HCT116 (cell line): ENCODE measurements at regions not wholly inside any gene's neighbourhood (a gene's known extent, or its start where the extent isn't known, plus 50 kb on each side); places are given as distances from the start of the nearest gene placed in this dataset.

Experiments
- ATAC-seq: fragments of 200-7000 bp; cut with Tn5 transposase; 2 replicates; pipeline ENCODE4 v1.9.1; 2020; ENCODE audit warnings: mild to moderate bottlenecking, moderate library complexity
- BruUV-seq: library from RNA; stranded (reverse); fragments of 400-500 nt; replicated peaks from 2 replicates; lab custom pipeline; 2021; lab: Mats Ljungman, UMichigan
- CTCF ChIA-PET: fragments of 300-600 bp; sonication (Branson Sonifier 250); formaldehyde crosslinking; loops from one replicate; lab custom pipeline; 2021; ENCODE audit warnings: antibody characterized with exemption; lab: Charles Lee
- POLR2A ChIA-PET: fragments of 300-600, 350-600 bp; sonication (Branson Sonifier 250); formaldehyde crosslinking; loops from one replicate; lab custom pipeline; 2021; ENCODE audit warnings: antibody characterized with exemption; lab: Charles Lee
- RAD21 ChIA-PET, 2 experiments: fragments of 300-600 bp; sonication (Branson Sonifier 250); formaldehyde crosslinking; loops; one replicate each; lab custom pipeline; 2023; ENCODE audit warnings: low total read pairs in 2 of 2; ENCODE audit not compliant: uncharacterized antibody in 2 of 2, unreplicated experiment in 2 of 2, low non-redundant PET in 1 of 2; lab: Charles Lee
- DNase-seq: peaks from one replicate; pipeline ENCODE4 v3.0.0-alpha.2; 2010; ENCODE audit warnings: low read depth, low spot score
- H2AFZ ChIP-seq: fragments of 200-600 bp; shearing (Covaris generic), sonication (generic); 2 replicates; pipeline ENCODE4 v1.6.1; 2017; ENCODE audit warnings: low read depth, mixed run types, mixed read lengths, antibody characterized with exemption, low read length; ENCODE audit not compliant: poor library complexity, severe bottlenecking
- H3K27ac ChIP-seq: 2 replicates; pipeline ENCODE4 v1.5.1; 2012; ENCODE audit warnings: low read depth, low read length
- H3K27me3 ChIP-seq: fragments of 200-600 bp; sonication (generic); 2 replicates; pipeline ENCODE4 v1.6.1; 2016; ENCODE audit warnings: mixed run types, low read length, mixed read lengths; ENCODE audit not compliant: insufficient read depth
- H3K36me3 ChIP-seq, 2 experiments: fragments of 200-500 bp in 1 of 2; fragments of 200-600 bp in 1 of 2; sonication (Bioruptor generic) in 1 of 2; sonication (generic) in 1 of 2; 2 replicates each; pipeline versions ENCODE4 v1.5.1 to v1.6.1; 2014 to 2016; ENCODE audit warnings: low read length in 2 of 2, inconsistent platforms in 1 of 2, mixed read lengths in 1 of 2, mixed run types in 1 of 2; ENCODE audit not compliant: insufficient read depth in 2 of 2, control insufficient read depth in 1 of 2
- H3K4me1 ChIP-seq, 2 experiments: fragments of 200-600 bp in 1 of 2; sonication (generic) in 1 of 2; 2 replicates each; pipeline versions ENCODE4 v1.5.1 to v1.6.1; 2012 to 2017; ENCODE audit warnings: low read length in 2 of 2, inconsistent platforms in 1 of 2, mild to moderate bottlenecking in 1 of 2, mixed read lengths in 1 of 2, mixed run types in 1 of 2, moderate library complexity in 1 of 2; ENCODE audit not compliant: insufficient read depth in 2 of 2, control insufficient read depth in 1 of 2
- H3K4me2 ChIP-seq: fragments of 200-600 bp; sonication (generic); 2 replicates; pipeline ENCODE4 v1.6.1; 2017; ENCODE audit warnings: mixed run types, low read length, mixed read lengths
- H3K4me3 ChIP-seq, 2 experiments: fragments of 200-600 bp in 1 of 2; sonication (generic) in 1 of 2; replicated peaks in 1 of 2; 2 replicates each; pipeline ENCODE4 v1.5.1; 2011 to 2016; ENCODE audit warnings: low read length in 2 of 2, control low read depth in 1 of 2, low read depth in 1 of 2, mild to moderate bottlenecking in 1 of 2, mixed read lengths in 1 of 2, mixed run types in 1 of 2
- H3K79me2 ChIP-seq: fragments of 200-600 bp; sonication (generic); 2 replicates; pipeline ENCODE4 v1.6.1; 2017; ENCODE audit warnings: mild to moderate bottlenecking, mixed run types, low read length, moderate library complexity, mixed read lengths; ENCODE audit not compliant: insufficient read depth
- H3K9ac ChIP-seq: fragments of 200-600 bp; sonication (generic); 2 replicates; pipeline ENCODE4 v1.6.1; 2016; ENCODE audit warnings: low read length, mixed read lengths
- H3K9me2 ChIP-seq: fragments of 200-600 bp; sonication (generic), shearing (Covaris generic); 2 replicates; pipeline ENCODE4 v1.6.1; 2017; ENCODE audit warnings: mixed run types, mild to moderate bottlenecking, moderate library complexity; ENCODE audit not compliant: insufficient read depth
- H3K9me3 ChIP-seq, 2 experiments: fragments of 200-500 bp in 1 of 2; fragments of 200-600 bp in 1 of 2; sonication (Bioruptor generic) in 1 of 2; sonication (generic) in 1 of 2; 2 replicates each; pipeline ENCODE4 v1.6.1; 2014 to 2017; ENCODE audit warnings: low read length in 2 of 2, mixed read lengths in 2 of 2, inconsistent platforms in 1 of 2, low read depth in 1 of 2, mild to moderate bottlenecking in 1 of 2, mixed run types in 1 of 2, moderate library complexity in 1 of 2; ENCODE audit not compliant: control insufficient read depth in 1 of 2, insufficient read depth in 1 of 2
- H4K20me1 ChIP-seq: fragments of 200-600 bp; sonication (generic), shearing (Covaris generic); 2 replicates; pipeline ENCODE4 v1.6.1; 2017; ENCODE audit warnings: mixed run types, mild to moderate bottlenecking, moderate library complexity; ENCODE audit not compliant: insufficient read depth
- CBX3 ChIP-seq: IDR thresholded peaks from 2 replicates; pipeline ENCODE4 v1.6.1; 2012; ENCODE audit warnings: low read depth
- CEBPB ChIP-seq: IDR thresholded peaks from 2 replicates; pipeline ENCODE4 v1.6.1; 2012; ENCODE audit warnings: low read depth
- EGR1 ChIP-seq: IDR thresholded peaks from 2 replicates; pipeline ENCODE4 v1.6.1; 2012; ENCODE audit warnings: low read depth
- ELF1 ChIP-seq: IDR thresholded peaks from 2 replicates; pipeline ENCODE4 v1.6.1; 2012; ENCODE audit warnings: low read depth, borderline replicate concordance
- EZH2 ChIP-seq: fragments of 200-600 bp; sonication (generic); IDR thresholded peaks from 2 replicates; pipeline ENCODE4 v1.6.1; 2017; ENCODE audit warnings: antibody characterized with exemption, mixed run types
- EZH2phosphoT487 ChIP-seq: fragments of 200-600 bp; IDR thresholded peaks from 2 replicates; pipeline ENCODE4 v1.6.1; 2018; ENCODE audit warnings: antibody characterized with exemption, borderline replicate concordance
- FOSL1 ChIP-seq: IDR thresholded peaks from 2 replicates; pipeline ENCODE4 v1.6.1; 2012; ENCODE audit warnings: low read depth
- POLR2A ChIP-seq: IDR thresholded peaks from 2 replicates; pipeline ENCODE4 v1.7.0; 2011; ENCODE audit warnings: borderline replicate concordance; ENCODE audit not compliant: insufficient read depth, insufficient read length; ENCODE audit errors: extremely low read depth
- POLR2AphosphoS5 ChIP-seq: IDR thresholded peaks from 2 replicates; pipeline ENCODE4 v1.6.1; 2011; ENCODE audit warnings: mild to moderate bottlenecking, low read depth, low read length, moderate library complexity
- RAD21 ChIP-seq: IDR thresholded peaks from 2 replicates; pipeline ENCODE4 v1.6.1; 2012; ENCODE audit warnings: low read depth, mild to moderate bottlenecking
- SIN3A ChIP-seq: IDR thresholded peaks from 2 replicates; pipeline ENCODE4 v1.6.1; 2012; ENCODE audit warnings: low read depth
- SRF ChIP-seq: IDR thresholded peaks from 2 replicates; pipeline ENCODE4 v1.6.1; 2012; ENCODE audit warnings: low read depth
- TCF7L2 ChIP-seq: IDR thresholded peaks from 2 replicates; pipeline ENCODE4 v1.7.0; 2011; ENCODE audit warnings: borderline replicate concordance, inconsistent platforms; ENCODE audit not compliant: insufficient read depth, insufficient read length; ENCODE audit errors: extremely low read depth
- YY1 ChIP-seq: IDR thresholded peaks from 2 replicates; pipeline ENCODE4 v1.6.1; 2011; ENCODE audit warnings: low read length, low read depth, moderate library complexity, mild to moderate bottlenecking; ENCODE audit not compliant: insufficient replicate concordance; ENCODE audit errors: extremely low read depth
- ZFX ChIP-seq: fragments of 450-650 bp; IDR thresholded peaks from 2 replicates; pipeline ENCODE4 v1.6.1; 2017
- intact Hi-C: fragments of 100-400 bp; cut with micrococcal nuclease; formaldehyde crosslinking; loops from 2 replicates; pipeline ENCODE4 v1.10.0; 2022
- TF ChIP-seq, protein P1 (sequence below): IDR thresholded peaks from 2 replicates; pipeline ENCODE4 v1.6.1; 2012
- TF ChIP-seq, protein P2 (sequence below), 3 experiments: fragments of 200-600 bp in 1 of 3; sonication (generic) in 1 of 3; IDR thresholded peaks in 2 of 3; conservative IDR thresholded peaks in 1 of 3; 2 replicates each; pipeline ENCODE4 v1.5.1; 2012 to 2017; ENCODE audit warnings: low read depth in 2 of 3, low read length in 2 of 3, antibody characterized with exemption in 1 of 3, borderline replicate concordance in 1 of 3, control low read depth in 1 of 3, mild to moderate bottlenecking in 1 of 3, mixed read lengths in 1 of 3, mixed run types in 1 of 3, moderate library complexity in 1 of 3; ENCODE audit not compliant: insufficient read depth in 1 of 3
- TF ChIP-seq, protein P3 (sequence below): IDR thresholded peaks from 2 replicates; pipeline ENCODE4 v1.6.1; 2012
- TF ChIP-seq, protein P4 (sequence below): IDR thresholded peaks from 2 replicates; pipeline ENCODE4 v1.6.1; 2012; ENCODE audit warnings: low read depth

DNA sequence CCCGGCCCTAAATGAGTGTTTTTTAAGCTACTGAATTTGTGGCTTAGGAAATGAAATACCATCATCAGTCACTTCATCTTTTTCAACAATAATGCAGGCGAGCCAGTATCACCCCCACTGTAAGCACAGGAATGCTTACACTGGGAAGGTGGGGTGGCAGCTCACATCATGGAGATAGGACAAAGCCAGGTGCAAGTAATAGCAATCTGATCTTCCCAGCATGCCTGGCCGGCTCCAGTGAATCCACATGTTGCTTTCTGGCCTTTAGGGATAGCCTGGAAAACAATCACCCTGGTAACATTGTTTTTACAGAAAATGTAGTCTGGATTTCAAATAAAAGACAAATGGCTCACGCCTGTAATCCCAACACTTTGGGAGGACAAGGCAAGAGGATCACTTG, 140.9 kb upstream of the SOD1 start:
- ChIA-PET CTCF (no interaction called here), RAD21 (no interaction called here)

More for the DNA sequence above, 140.9 kb upstream of the SOD1 start:
- intact Hi-C loops = no loop called here
- H3K9me3 ChIP-seq = no peaks in the 10 kb centered on the region
- H3K4me2 ChIP-seq = no peak overlapping the region
- no peak for TF ChIP-seq EZH2
- no peak for TF ChIP-seq POLR2AphosphoS5
- no peak for TF ChIP-seq EZH2phosphoT487
- TF ChIP-seq EGR1 = no peak
- TF ChIP-seq ELF1 = no peak
- TF ChIP-seq, protein P1, sequence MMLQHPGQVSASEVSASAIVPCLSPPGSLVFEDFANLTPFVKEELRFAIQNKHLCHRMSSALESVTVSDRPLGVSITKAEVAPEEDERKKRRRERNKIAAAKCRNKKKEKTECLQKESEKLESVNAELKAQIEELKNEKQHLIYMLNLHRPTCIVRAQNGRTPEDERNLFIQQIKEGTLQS = no peak
- TF ChIP-seq SRF = no peak
- TF ChIP-seq, protein P2, sequence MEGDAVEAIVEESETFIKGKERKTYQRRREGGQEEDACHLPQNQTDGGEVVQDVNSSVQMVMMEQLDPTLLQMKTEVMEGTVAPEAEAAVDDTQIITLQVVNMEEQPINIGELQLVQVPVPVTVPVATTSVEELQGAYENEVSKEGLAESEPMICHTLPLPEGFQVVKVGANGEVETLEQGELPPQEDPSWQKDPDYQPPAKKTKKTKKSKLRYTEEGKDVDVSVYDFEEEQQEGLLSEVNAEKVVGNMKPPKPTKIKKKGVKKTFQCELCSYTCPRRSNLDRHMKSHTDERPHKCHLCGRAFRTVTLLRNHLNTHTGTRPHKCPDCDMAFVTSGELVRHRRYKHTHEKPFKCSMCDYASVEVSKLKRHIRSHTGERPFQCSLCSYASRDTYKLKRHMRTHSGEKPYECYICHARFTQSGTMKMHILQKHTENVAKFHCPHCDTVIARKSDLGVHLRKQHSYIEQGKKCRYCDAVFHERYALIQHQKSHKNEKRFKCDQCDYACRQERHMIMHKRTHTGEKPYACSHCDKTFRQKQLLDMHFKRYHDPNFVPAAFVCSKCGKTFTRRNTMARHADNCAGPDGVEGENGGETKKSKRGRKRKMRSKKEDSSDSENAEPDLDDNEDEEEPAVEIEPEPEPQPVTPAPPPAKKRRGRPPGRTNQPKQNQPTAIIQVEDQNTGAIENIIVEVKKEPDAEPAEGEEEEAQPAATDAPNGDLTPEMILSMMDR (IDR thresholded peaks at IDR 0.05 in 2 of 3, conservative IDR thresholded peaks at IDR 0.05 in 1 of 3; ENCODE audit: borderline replicate concordance in 1 of 3, insufficient read depth in 1 of 3, low read depth in 2 of 3, low read length in 2 of 3) = no peak
- TF ChIP-seq RAD21 = no peak
- TF ChIP-seq FOSL1 = no peak
- TF ChIP-seq, protein P3, sequence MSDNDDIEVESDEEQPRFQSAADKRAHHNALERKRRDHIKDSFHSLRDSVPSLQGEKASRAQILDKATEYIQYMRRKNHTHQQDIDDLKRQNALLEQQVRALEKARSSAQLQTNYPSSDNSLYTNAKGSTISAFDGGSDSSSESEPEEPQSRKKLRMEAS = no peak
- no peak for TF ChIP-seq TCF7L2
- TF ChIP-seq, protein P4, sequence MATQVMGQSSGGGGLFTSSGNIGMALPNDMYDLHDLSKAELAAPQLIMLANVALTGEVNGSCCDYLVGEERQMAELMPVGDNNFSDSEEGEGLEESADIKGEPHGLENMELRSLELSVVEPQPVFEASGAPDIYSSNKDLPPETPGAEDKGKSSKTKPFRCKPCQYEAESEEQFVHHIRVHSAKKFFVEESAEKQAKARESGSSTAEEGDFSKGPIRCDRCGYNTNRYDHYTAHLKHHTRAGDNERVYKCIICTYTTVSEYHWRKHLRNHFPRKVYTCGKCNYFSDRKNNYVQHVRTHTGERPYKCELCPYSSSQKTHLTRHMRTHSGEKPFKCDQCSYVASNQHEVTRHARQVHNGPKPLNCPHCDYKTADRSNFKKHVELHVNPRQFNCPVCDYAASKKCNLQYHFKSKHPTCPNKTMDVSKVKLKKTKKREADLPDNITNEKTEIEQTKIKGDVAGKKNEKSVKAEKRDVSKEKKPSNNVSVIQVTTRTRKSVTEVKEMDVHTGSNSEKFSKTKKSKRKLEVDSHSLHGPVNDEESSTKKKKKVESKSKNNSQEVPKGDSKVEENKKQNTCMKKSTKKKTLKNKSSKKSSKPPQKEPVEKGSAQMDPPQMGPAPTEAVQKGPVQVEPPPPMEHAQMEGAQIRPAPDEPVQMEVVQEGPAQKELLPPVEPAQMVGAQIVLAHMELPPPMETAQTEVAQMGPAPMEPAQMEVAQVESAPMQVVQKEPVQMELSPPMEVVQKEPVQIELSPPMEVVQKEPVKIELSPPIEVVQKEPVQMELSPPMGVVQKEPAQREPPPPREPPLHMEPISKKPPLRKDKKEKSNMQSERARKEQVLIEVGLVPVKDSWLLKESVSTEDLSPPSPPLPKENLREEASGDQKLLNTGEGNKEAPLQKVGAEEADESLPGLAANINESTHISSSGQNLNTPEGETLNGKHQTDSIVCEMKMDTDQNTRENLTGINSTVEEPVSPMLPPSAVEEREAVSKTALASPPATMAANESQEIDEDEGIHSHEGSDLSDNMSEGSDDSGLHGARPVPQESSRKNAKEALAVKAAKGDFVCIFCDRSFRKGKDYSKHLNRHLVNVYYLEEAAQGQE = no peak
- no peak for TF ChIP-seq ZFX
- no peak for TF ChIP-seq SIN3A
- no peak for TF ChIP-seq CBX3
- TF ChIP-seq YY1 = no peak
- TF ChIP-seq CEBPB = no peak
- TF ChIP-seq POLR2A = no peak
- TF ChIP-seq, all 23 proteins: peak for 0
- no peak overlapping the region for H3K4me3 ChIP-seq
- DNase-seq = no peak
- no peaks in the 10 kb centered on the region for H3K27me3 ChIP-seq
- H3K27ac ChIP-seq = no peak overlapping the region
- BruUV-seq = no TSS peak
- POLR2A ChIA-PET = no interaction called here
- no peaks in the 10 kb centered on the region for H4K20me1 ChIP-seq
- no peaks in the 10 kb centered on the region for H3K9me2 ChIP-seq
- no peaks in the 10 kb centered on the region for H3K36me3 ChIP-seq
- H3K9ac ChIP-seq = no peak overlapping the region
- H3K4me1 ChIP-seq = peaks cover 18 to 19% of the 10 kb centered on the region in 2 experiments
- no peak overlapping the region for H2AFZ ChIP-seq
- no peak for ATAC-seq
- H3K79me2 ChIP-seq = peaks cover 20% of the 10 kb centered on the region
